H1 (cell line): ENCODE measurements at regions not wholly inside any gene's neighbourhood (a gene's known extent, or its start where the extent isn't known, plus 50 kb on each side); places are given as distances from the start of the nearest gene placed in this dataset.

Experiments
- CTCF ChIA-PET: fragments of 300-600 bp; sonication (Branson Sonifier 250); formaldehyde crosslinking; loops from one replicate; lab custom pipeline; 2021; ENCODE audit not compliant: partially characterized antibody; lab: Charles Lee
- POLR2A ChIA-PET: fragments of 300-600 bp; sonication (Branson Sonifier 250); formaldehyde crosslinking; loops from one replicate; lab custom pipeline; 2021; ENCODE audit warnings: inconsistent platforms; ENCODE audit not compliant: partially characterized antibody; lab: Charles Lee
- DNase-seq, 2 experiments: peaks; one replicate each; pipeline versions ENCODE4 v3.0.0 to v3.0.0-alpha.2; 2010 to 2022; ENCODE audit warnings: low spot score in 2 of 2, low read depth in 1 of 2, mixed read lengths in 1 of 2
- FAIRE-seq: peaks from 2 replicates; lab custom pipeline; 2011; peaks lifted over from hg19 to GRCh38; lab: Jason Lieb, UNC
- H2AFZ ChIP-seq: 2 replicates; pipeline ENCODE4 v1.8.1; 2012; ENCODE audit warnings: low read length, inconsistent platforms
- H2AK5ac ChIP-seq: 2 replicates; pipeline ENCODE4 v1.6.1; 2013; ENCODE audit warnings: low read depth, low read length
- H2BK120ac ChIP-seq: replicated peaks from 2 replicates; pipeline ENCODE3; 2013; ENCODE audit warnings: low read depth, low read length, inconsistent platforms
- H2BK12ac ChIP-seq: 2 replicates; pipeline ENCODE4 v1.6.1; 2013; ENCODE audit warnings: low read depth, low read length
- H2BK15ac ChIP-seq: 2 replicates; pipeline ENCODE4 v1.6.1; 2013; ENCODE audit warnings: low read length
- H2BK20ac ChIP-seq: 2 replicates; pipeline ENCODE4 v1.6.1; 2013; ENCODE audit warnings: low read length
- H2BK5ac ChIP-seq: 2 replicates; pipeline ENCODE4 v1.6.1; 2013; ENCODE audit warnings: low read depth, low read length
- H3K14ac ChIP-seq: 2 replicates; pipeline ENCODE4 v1.6.1; 2013; ENCODE audit warnings: inconsistent platforms; ENCODE audit not compliant: insufficient read length
- H3K18ac ChIP-seq: 2 replicates; pipeline ENCODE4 v1.6.1; 2013; ENCODE audit warnings: low read length; ENCODE audit errors: extremely low read depth
- H3K23ac ChIP-seq: 2 replicates; pipeline ENCODE4 v1.6.1; 2013; ENCODE audit warnings: inconsistent platforms; ENCODE audit not compliant: insufficient read length
- H3K23me2 ChIP-seq: 2 replicates; pipeline ENCODE4 v1.6.1; 2013; ENCODE audit warnings: low read depth, low read length
- H3K27ac ChIP-seq: 2 replicates; pipeline ENCODE4 v1.6.1; 2011; ENCODE audit warnings: low read depth, low read length, inconsistent platforms
- H3K27me3 ChIP-seq, 4 experiments: replicated peaks in 1 of 4; 1 replicate in 1 of 4; 2 replicates in 3 of 4; pipeline versions ENCODE4 v1.6.1 to v1.8.1; 2011 to 2013; ENCODE audit warnings: low read length in 3 of 4, mild to moderate bottlenecking in 3 of 4, inconsistent platforms in 2 of 4, mixed read lengths in 2 of 4, moderate library complexity in 1 of 4; ENCODE audit not compliant: control insufficient read depth in 3 of 4, insufficient read depth in 3 of 4; ENCODE audit errors: extremely low read depth in 1 of 4
- H3K36me3 ChIP-seq, 4 experiments: 2 replicates each; pipeline versions ENCODE4 v1.6.1 to v1.8.1; 2011 to 2013; ENCODE audit warnings: mild to moderate bottlenecking in 4 of 4, low read length in 3 of 4, moderate library complexity in 2 of 4, control low read depth in 1 of 4, inconsistent platforms in 1 of 4; ENCODE audit not compliant: insufficient read depth in 4 of 4, control insufficient read depth in 2 of 4
- H3K4ac ChIP-seq: replicated peaks from 2 replicates; pipeline ENCODE3; 2013; ENCODE audit warnings: low read length, low read depth, mixed read lengths, inconsistent platforms; ENCODE audit not compliant: insufficient read length
- H3K4me1 ChIP-seq, 4 experiments: replicated peaks in 1 of 4; 1 replicate in 1 of 4; 2 replicates in 3 of 4; pipeline versions ENCODE4 v1.6.1 to v1.8.1; 2011 to 2013; ENCODE audit warnings: low read length in 3 of 4, inconsistent platforms in 2 of 4, mixed read lengths in 1 of 4; ENCODE audit not compliant: insufficient read depth in 4 of 4, control insufficient read depth in 3 of 4
- H3K4me2 ChIP-seq, 2 experiments: 2 replicates each; pipeline versions ENCODE4 v1.6.1 to v1.8.1; 2011 to 2013; ENCODE audit warnings: low read depth in 2 of 2, low read length in 2 of 2, control low read depth in 1 of 2, inconsistent platforms in 1 of 2, mild to moderate bottlenecking in 1 of 2; ENCODE audit not compliant: insufficient read depth in 1 of 2
- H3K4me3 ChIP-seq, 4 experiments: fragments of 200-600, 300-600 bp in 1 of 4; sonication (generic), shearing (Covaris generic), sonication (Bioruptor Twin) in 1 of 4; 2 replicates each; pipeline versions ENCODE4 v1.5.1 to v1.8.1; 2011 to 2016; ENCODE audit warnings: low read length in 4 of 4, low read depth in 3 of 4, control low read depth in 2 of 4, inconsistent platforms in 2 of 4, mild to moderate bottlenecking in 2 of 4, mixed read lengths in 1 of 4, moderate library complexity in 1 of 4; ENCODE audit not compliant: insufficient read depth in 2 of 4; ENCODE audit errors: extremely low read depth in 1 of 4
- H3K56ac ChIP-seq: replicated peaks from 2 replicates; pipeline ENCODE3; 2013; ENCODE audit warnings: low read depth, mild to moderate bottlenecking, mixed read lengths, low read length, inconsistent platforms; ENCODE audit not compliant: insufficient read length
- H3K79me1 ChIP-seq: 2 replicates; pipeline ENCODE4 v1.6.1; 2013; ENCODE audit warnings: low read depth, low read length, control low read depth
- H3K79me2 ChIP-seq, 2 experiments: 2 replicates each; pipeline versions ENCODE4 v1.6.1 to v1.8.1; 2012 to 2013; ENCODE audit warnings: low read length in 2 of 2, mild to moderate bottlenecking in 2 of 2, inconsistent platforms in 1 of 2; ENCODE audit not compliant: insufficient read depth in 2 of 2, control insufficient read depth in 1 of 2
- H3K9ac ChIP-seq, 4 experiments: replicated peaks in 1 of 4; 1 replicate in 1 of 4; 2 replicates in 3 of 4; pipeline versions ENCODE4 v1.6.1 to v1.8.1; 2011 to 2013; ENCODE audit warnings: low read depth in 3 of 4, low read length in 3 of 4, control low read depth in 2 of 4, mild to moderate bottlenecking in 2 of 4, moderate library complexity in 2 of 4, inconsistent platforms in 1 of 4; ENCODE audit errors: extremely low read depth in 1 of 4
- H3K9me3 ChIP-seq, 2 experiments: 2 replicates each; pipeline versions ENCODE4 v1.6.1 to v1.8.1; 2012 to 2013; ENCODE audit warnings: mild to moderate bottlenecking in 2 of 2, moderate library complexity in 2 of 2, control low read depth in 1 of 2, inconsistent platforms in 1 of 2, low read depth in 1 of 2, low read length in 1 of 2, mixed read lengths in 1 of 2; ENCODE audit not compliant: insufficient read depth in 2 of 2
- H4K20me1 ChIP-seq, 2 experiments: replicated peaks in 1 of 2; 2 replicates each; pipeline versions ENCODE3 to v1.8.1; 2011 to 2013; ENCODE audit warnings: inconsistent platforms in 2 of 2, low read length in 2 of 2, mild to moderate bottlenecking in 1 of 2; ENCODE audit not compliant: insufficient read depth in 2 of 2, control insufficient read depth in 1 of 2
- H4K5ac ChIP-seq: 2 replicates; pipeline ENCODE4 v1.6.1; 2013; ENCODE audit warnings: low read length, low read depth, mixed read lengths, inconsistent platforms; ENCODE audit not compliant: insufficient read length
- H4K8ac ChIP-seq: 2 replicates; pipeline ENCODE4 v1.8.0; 2013; ENCODE audit warnings: mild to moderate bottlenecking, moderate library complexity, low read length, inconsistent platforms; ENCODE audit not compliant: insufficient read depth; ENCODE audit errors: extremely low read depth
- H4K91ac ChIP-seq: replicated peaks from 2 replicates; pipeline ENCODE3; 2013; ENCODE audit warnings: low read length, mixed read lengths, inconsistent platforms; ENCODE audit not compliant: insufficient read length
- BRCA1 ChIP-seq: IDR thresholded peaks from 2 replicates; pipeline ENCODE4 v1.6.1; 2012; ENCODE audit warnings: low read depth, low read length, improper control_type of control experiment
- CBX5 ChIP-seq: fragments of 300-800, 300-1000 bp; sonication (generic); IDR thresholded peaks from 2 replicates; pipeline ENCODE4 v1.7.1; 2016; ENCODE audit warnings: antibody characterized with exemption, low read length, low read depth
- CHD2 ChIP-seq: IDR thresholded peaks from 2 replicates; pipeline ENCODE4 v1.6.1; 2012; ENCODE audit warnings: low read length, improper control_type of control experiment
- CREB1 ChIP-seq: IDR thresholded peaks from 2 replicates; pipeline ENCODE4 v1.6.1; 2012; ENCODE audit warnings: inconsistent platforms
- JUN ChIP-seq: IDR thresholded peaks from 2 replicates; pipeline ENCODE4 v1.6.1; 2011; ENCODE audit warnings: low read depth, mild to moderate bottlenecking, improper control_type of control experiment, low read length
- JUND ChIP-seq: IDR thresholded peaks from 2 replicates; pipeline ENCODE4 v1.6.1; 2011; ENCODE audit warnings: mild to moderate bottlenecking, improper control_type of control experiment, low read length
- KDM5A ChIP-seq: fragments of 200-600 bp; IDR thresholded peaks from 2 replicates; pipeline ENCODE4 v1.7.1; 2012; ENCODE audit warnings: mild to moderate bottlenecking, low read length, inconsistent platforms, mixed read lengths
- MAX ChIP-seq: IDR thresholded peaks from 2 replicates; pipeline ENCODE4 v1.6.1; 2012; ENCODE audit warnings: inconsistent platforms
- RFX5 ChIP-seq: IDR thresholded peaks from 2 replicates; pipeline ENCODE4 v1.6.1; 2011; ENCODE audit warnings: low read depth, low read length, improper control_type of control experiment, borderline replicate concordance
- RNF2 ChIP-seq: fragments of 200-900, 300-1000 bp; sonication (generic); IDR thresholded peaks from 2 replicates; pipeline ENCODE4 v1.7.1; 2016; ENCODE audit warnings: borderline replicate concordance, low read depth, mild to moderate bottlenecking, antibody characterized with exemption, low read length; ENCODE audit not compliant: poor library complexity, severe bottlenecking; ENCODE audit errors: missing control alignments
- SP1 ChIP-seq: IDR thresholded peaks from 2 replicates; pipeline ENCODE4 v1.6.1; 2011; ENCODE audit warnings: low read depth, low read length
- SP2 ChIP-seq: IDR thresholded peaks from 2 replicates; pipeline ENCODE4 v1.6.1; 2012; ENCODE audit warnings: mild to moderate bottlenecking, low read length, inconsistent platforms
- TAF7 ChIP-seq: optimal IDR thresholded peaks from 2 replicates; pipeline ENCODE3; 2011; ENCODE audit warnings: low read depth, mild to moderate bottlenecking, inconsistent platforms, low read length, moderate library complexity, borderline replicate concordance
- TBP ChIP-seq: IDR thresholded peaks from 2 replicates; pipeline ENCODE4 v1.6.1; 2011; ENCODE audit warnings: low read depth, low read length, improper control_type of control experiment
- YY1 ChIP-seq: IDR thresholded peaks from 2 replicates; pipeline ENCODE4 v1.6.1; 2011; ENCODE audit warnings: low read depth, mild to moderate bottlenecking, low read length
- WGBS, 2 experiments: shearing (Covaris generic) in 1 of 2; methylation state at CpG; one replicate each; pipeline versions ENCODE4 v1.1.6 to v1.1.7; 2013 to 2015; ENCODE audit warnings: low lambda C conversion rate in 2 of 2, mixed read lengths in 2 of 2, inconsistent platforms in 1 of 2, low coverage in 1 of 2, missing lambda C conversion rate in 1 of 2; ENCODE audit not compliant: insufficient replicate concordance in 2 of 2, insufficient coverage in 1 of 2, insufficient read length in 1 of 2; ENCODE audit errors: extremely low coverage in 1 of 2, missing lambda C conversion rate in 1 of 2; 5-methylcytosine and 5-hydroxymethylcytosine counted together

DNA sequence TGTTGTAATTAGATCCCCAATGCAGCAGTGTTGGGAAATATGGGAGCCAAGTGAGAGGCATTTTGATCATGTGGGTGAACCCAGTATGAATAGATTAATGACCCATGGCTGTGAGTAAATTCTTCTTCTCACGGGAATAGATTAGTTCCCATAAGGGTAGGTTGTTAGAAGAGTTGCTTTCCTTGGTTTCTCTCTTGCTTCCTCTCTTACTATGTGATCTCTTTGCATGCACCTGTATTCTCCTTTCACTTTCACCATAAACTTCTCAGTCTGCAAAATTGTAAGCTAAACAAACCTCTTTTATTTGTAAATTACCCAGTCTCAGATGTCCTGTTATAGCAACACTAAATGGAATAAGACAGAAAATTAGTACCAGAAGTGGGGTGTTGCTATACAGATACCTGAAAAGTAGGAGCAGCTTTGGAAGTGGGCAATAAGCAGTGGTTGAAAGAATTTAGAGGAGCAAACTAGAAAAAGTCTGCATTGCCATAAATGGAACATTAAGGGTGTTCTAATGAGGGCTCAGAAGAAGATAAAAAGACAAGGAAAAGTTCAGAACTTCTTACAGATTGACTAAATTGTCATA is 1090.0 kb upstream of the ARRDC3 start:
- H3K27me3 ChIP-seq: no peaks in the 10 kb centered on the region
- no peak overlapping the region for H2BK120ac ChIP-seq
- H3K4ac ChIP-seq: no peak overlapping the region
- H2BK20ac ChIP-seq: no peak overlapping the region
- H3K14ac ChIP-seq: no peak overlapping the region
- no peaks in the 10 kb centered on the region; a peak in 1 of 7 replicates for H3K4me1 ChIP-seq
- no peak overlapping the region for H3K4me3 ChIP-seq
- H3K79me2 ChIP-seq: no peaks in the 10 kb centered on the region
- H3K4me2 ChIP-seq: no peak overlapping the region
- H2AK5ac ChIP-seq: no peak overlapping the region
- WGBS, 2 experiments: 93% methylated on average over 1 of the region's 1 CpG; no CpG with 5 or more reads in 1 of the 2 experiments
- DNase-seq: no peak
- FAIRE-seq: no peak
- H3K56ac ChIP-seq: no peak overlapping the region
- H3K9ac ChIP-seq: no peak overlapping the region
- CTCF ChIA-PET: interaction anchor here (0.6 to 0.7 kb wide), 2 partner anchors 40 to 89 kb away, joined by 3 to 5 read pairs; no protein-coding TSS in a partner anchor
- no peak overlapping the region for H2BK12ac ChIP-seq
- no peaks in the 10 kb centered on the region for H4K20me1 ChIP-seq
- no peak overlapping the region for H2AFZ ChIP-seq
- no peak overlapping the region for H4K8ac ChIP-seq
- no peak overlapping the region for H4K91ac ChIP-seq
- H3K23me2 ChIP-seq: no peaks in the 10 kb centered on the region; the same call in 1 of the 2 replicates
- H4K5ac ChIP-seq: no peak overlapping the region
- H3K79me1 ChIP-seq: no peaks in the 10 kb centered on the region
- H3K23ac ChIP-seq: no peak overlapping the region
- H2BK15ac ChIP-seq: no peak overlapping the region
- no peak overlapping the region for H3K27ac ChIP-seq
- H3K36me3 ChIP-seq: no peaks in the 10 kb centered on the region
- no peak overlapping the region for H2BK5ac ChIP-seq
- POLR2A ChIA-PET: no interaction called here
- no peak overlapping the region for H3K18ac ChIP-seq
- H3K9me3 ChIP-seq: peaks cover 4 to 12% of the 10 kb centered on the region in 2 experiments; a peak in 2 of 4 replicates
- TF ChIP-seq YY1: no peak
- TF ChIP-seq CREB1: no peak
- TF ChIP-seq KDM5A: no peak
- TF ChIP-seq MAX: no peak
- TF ChIP-seq SP1: no peak
- no peak for TF ChIP-seq JUN
- no peak for TF ChIP-seq RNF2
- TF ChIP-seq TAF7: no peak
- TF ChIP-seq JUND: no peak
- no peak for TF ChIP-seq CBX5
- no peak for TF ChIP-seq RFX5
- no peak for TF ChIP-seq TBP
- TF ChIP-seq BRCA1: no peak
- no peak for TF ChIP-seq CHD2
- TF ChIP-seq SP2: no peak
